Endothelial cell of umbilical vein (primary cell): ENCODE measurements at regions not wholly inside any gene's neighbourhood (a gene's known extent, or its start where the extent isn't known, plus 50 kb on each side); places are given as distances from the start of the nearest gene placed in this dataset.

Experiments used
- BruUV-seq: library from RNA; stranded (reverse); fragments of 400-500 nt; replicated peaks from 2 replicates; lab custom pipeline; 2021; lab: Mats Ljungman, UMichigan
- CTCF ChIA-PET: fragments of 300-600, 350-600 bp; sonication (Branson Sonifier 250); formaldehyde crosslinking; loops from one replicate; lab custom pipeline; 2021; ENCODE audit warnings: antibody characterized with exemption, inconsistent platforms; lab: Charles Lee
- POLR2A ChIA-PET: fragments of 300-600, 350-600 bp; sonication (Branson Sonifier 250); formaldehyde crosslinking; loops from one replicate; lab custom pipeline; 2021; ENCODE audit warnings: antibody characterized with exemption, inconsistent platforms; lab: Charles Lee
- DNase-seq: peaks from one replicate; pipeline ENCODE4 v3.0.0-alpha.2; 2011; ENCODE audit warnings: low read depth, low spot score
- FAIRE-seq: peaks from 2 replicates; lab custom pipeline; 2011; peaks lifted over from hg19 to GRCh38; lab: Jason Lieb, UNC
- H2AFZ ChIP-seq: 2 replicates; pipeline ENCODE4 v1.6.0; 2012; ENCODE audit warnings: low read depth, low read length, control low read depth, inconsistent platforms
- H3K27ac ChIP-seq: 2 replicates; pipeline ENCODE4 v1.5.1; 2011; ENCODE audit warnings: low read depth, mild to moderate bottlenecking, control low read depth, low read length, moderate library complexity; ENCODE audit not compliant: insufficient read depth
- H3K27me3 ChIP-seq, 2 experiments: 2 replicates each; pipeline versions ENCODE4 v1.6.0 to v1.6.1; 2011; ENCODE audit warnings: low read length in 2 of 2, mixed read lengths in 1 of 2; ENCODE audit not compliant: control insufficient read depth in 2 of 2, insufficient read depth in 2 of 2
- H3K36me3 ChIP-seq, 2 experiments: 2 replicates in 1 of 2; 3 replicates in 1 of 2; pipeline ENCODE4 v1.5.1; 2011; ENCODE audit warnings: low read length in 2 of 2, mild to moderate bottlenecking in 1 of 2, moderate library complexity in 1 of 2; ENCODE audit not compliant: control insufficient read depth in 2 of 2, insufficient read depth in 2 of 2; ENCODE audit errors: extremely low read depth in 1 of 2
- H3K4me1 ChIP-seq: 3 replicates; pipeline ENCODE4 v1.5.1; 2011; ENCODE audit warnings: mild to moderate bottlenecking, low read length; ENCODE audit not compliant: control insufficient read depth, insufficient read depth; ENCODE audit errors: extremely low read depth
- H3K4me2 ChIP-seq: 2 replicates; pipeline ENCODE4 v1.6.1; 2011; ENCODE audit warnings: low read length, control low read depth, mixed read lengths; ENCODE audit not compliant: insufficient read depth
- H3K4me3 ChIP-seq, 3 experiments: fragments of 200-600 bp in 1 of 3; sonication (generic), shearing (Covaris generic) in 1 of 3; replicated peaks in 1 of 3; 2 replicates each; pipeline ENCODE4 v1.5.1; 2011 to 2016; ENCODE audit warnings: control low read depth in 3 of 3, low read length in 3 of 3, mild to moderate bottlenecking in 2 of 3, inconsistent platforms in 1 of 3, low read depth in 1 of 3, moderate library complexity in 1 of 3; ENCODE audit not compliant: insufficient read depth in 1 of 3
- H3K79me2 ChIP-seq: 2 replicates; pipeline ENCODE4 v1.6.0; 2012; ENCODE audit warnings: low read length, inconsistent platforms; ENCODE audit not compliant: control insufficient read depth, insufficient read depth
- H3K9ac ChIP-seq: replicated peaks from 2 replicates; pipeline ENCODE3; 2011; ENCODE audit warnings: low read length, control low read depth; ENCODE audit not compliant: insufficient read depth; ENCODE audit errors: extremely low read depth
- H3K9me1 ChIP-seq: replicated peaks from 3 replicates; pipeline ENCODE4 v1.6.0; 2011; ENCODE audit warnings: mild to moderate bottlenecking, low read length; ENCODE audit not compliant: control insufficient read depth, insufficient read depth; ENCODE audit errors: extremely low read depth
- H3K9me3 ChIP-seq: replicated peaks from 2 replicates; pipeline ENCODE4 v1.5.1; 2012; ENCODE audit warnings: low read length, inconsistent platforms; ENCODE audit not compliant: control insufficient read depth, insufficient read depth
- H4K20me1 ChIP-seq: replicated peaks from 2 replicates; pipeline ENCODE3; 2011; ENCODE audit warnings: mild to moderate bottlenecking, low read length; ENCODE audit not compliant: control insufficient read depth, insufficient read depth; ENCODE audit errors: extremely low read depth
- CTCF ChIP-seq, 2 donors: IDR thresholded peaks; 1 replicate in 1 of 2; 2 replicates in 1 of 2; pipeline ENCODE4 v1.5.1; 2011; ENCODE audit warnings: low read length in 2 of 2, mild to moderate bottlenecking in 2 of 2, moderate library complexity in 2 of 2, control low read depth in 1 of 2, inconsistent platforms in 1 of 2, low read depth in 1 of 2; ENCODE audit not compliant: insufficient read depth in 1 of 2; ENCODE audit errors: extremely low read depth in 1 of 2
- EZH2 ChIP-seq: IDR thresholded peaks from 2 replicates; pipeline ENCODE4 v1.6.1; 2012; ENCODE audit warnings: borderline replicate concordance, low read depth, mild to moderate bottlenecking, moderate library complexity, low read length, inconsistent platforms; ENCODE audit not compliant: severe bottlenecking
- FOS ChIP-seq: IDR thresholded peaks from 2 replicates; pipeline ENCODE4 v1.6.1; 2011; ENCODE audit warnings: mild to moderate bottlenecking, low read length, moderate library complexity, borderline replicate concordance; ENCODE audit not compliant: insufficient read depth
- GATA2 ChIP-seq: IDR thresholded peaks from 2 replicates; pipeline ENCODE4 v1.7.0; 2011; ENCODE audit warnings: low read depth, mild to moderate bottlenecking, moderate library complexity, mixed read lengths, low read length; ENCODE audit not compliant: insufficient read length, insufficient read depth
- JUN ChIP-seq: IDR thresholded peaks from 2 replicates; pipeline ENCODE4 v1.6.1; 2011; ENCODE audit warnings: borderline replicate concordance, low read depth; ENCODE audit not compliant: insufficient read length, insufficient read depth
- MAX ChIP-seq: IDR thresholded peaks from 2 replicates; pipeline ENCODE4 v1.6.1; 2011; ENCODE audit not compliant: insufficient read depth, insufficient read length
- MYC ChIP-seq: IDR thresholded peaks from one replicate; pipeline ENCODE4 v1.6.1; 2011; ENCODE audit warnings: mild to moderate bottlenecking, low read depth, low read length
- POLR2A ChIP-seq: IDR thresholded peaks from 2 replicates; pipeline ENCODE4 v1.6.1; 2012; ENCODE audit warnings: low read depth, mild to moderate bottlenecking, control low read depth, low read length
- POLR2AphosphoS5 ChIP-seq: IDR thresholded peaks from 2 replicates; pipeline ENCODE4 v1.6.1; 2012; ENCODE audit warnings: low read depth, mild to moderate bottlenecking, control low read depth, low read length, moderate library complexity; ENCODE audit not compliant: insufficient read depth
- dilution Hi-C: fragments of 300-500 bp; cut with MboI; formaldehyde crosslinking; loops from one replicate; pipeline ENCODE4 v1.15.0; 2019; ENCODE audit warnings: low sequenced_read_pairs; ENCODE audit not compliant: extremely low pct_ligation_motif_present
- intact Hi-C: fragments of 100-400 bp; cut with micrococcal nuclease; formaldehyde crosslinking; loops from one replicate; pipeline ENCODE4 v1.10.0; 2022

DNA sequence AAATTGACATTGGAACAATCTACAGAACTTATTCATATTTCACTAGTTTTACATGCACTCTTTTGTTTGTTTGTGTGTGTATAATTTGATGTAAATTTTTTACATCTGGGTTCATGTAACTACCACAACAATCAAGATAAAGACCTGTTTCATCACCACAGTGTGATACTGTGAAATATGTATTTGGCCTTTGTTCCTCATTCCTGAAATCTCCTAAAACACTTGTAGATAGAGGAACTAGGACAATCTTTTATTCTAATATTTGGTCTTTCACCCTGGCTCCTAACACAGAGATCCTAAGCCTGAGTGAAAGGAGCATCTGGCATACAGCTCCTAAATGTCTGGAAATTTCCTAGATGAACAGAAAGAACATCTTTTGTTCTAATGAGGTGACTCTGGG lies 155.0 kb upstream of the GPR149 start:
- no TSS peak for BruUV-seq
- TF ChIP-seq CTCF (IDR thresholded peaks at IDR 0.05; ENCODE audit: extremely low read depth in 1 of 2, insufficient read depth in 1 of 2, low read depth in 1 of 2, low read length in 2 of 2): no peak
- TF ChIP-seq POLR2A: no peak
- TF ChIP-seq EZH2: no peak
- no peak for TF ChIP-seq POLR2AphosphoS5
- no peak for TF ChIP-seq JUN
- no peak for TF ChIP-seq MAX
- TF ChIP-seq GATA2: no peak
- TF ChIP-seq FOS: no peak
- no peak for TF ChIP-seq MYC
- no peak overlapping the region for H3K4me2 ChIP-seq
- H2AFZ ChIP-seq: no peak overlapping the region
- POLR2A ChIA-PET: no interaction called here
- intact Hi-C loops: no loop called here
- CTCF ChIA-PET: no interaction called here
- no peaks in the 10 kb centered on the region for H4K20me1 ChIP-seq
- no peaks in the 10 kb centered on the region for H3K36me3 ChIP-seq
- H3K4me3 ChIP-seq: no peak overlapping the region
- DNase-seq: no peak
- no peaks in the 10 kb centered on the region for H3K4me1 ChIP-seq
- H3K9me3 ChIP-seq: no peaks in the 10 kb centered on the region
- no peak overlapping the region for H3K9ac ChIP-seq
- dilution Hi-C loops: no loop called here
- H3K27me3 ChIP-seq: no peaks in the 10 kb centered on the region
- H3K79me2 ChIP-seq: no peaks in the 10 kb centered on the region
- FAIRE-seq: no peak
- H3K9me1 ChIP-seq: no peaks in the 10 kb centered on the region
- no peak overlapping the region for H3K27ac ChIP-seq
